GM10248 (cell line): ENCODE measurements at regions not wholly inside any gene's neighbourhood (a gene's known extent, or its start where the extent isn't known, plus 50 kb on each side); places are given as distances from the start of the nearest gene placed in this dataset.

Experiments used
- CTCF ChIA-PET: fragments of 300-600 bp; sonication (Branson Sonifier 250); formaldehyde crosslinking; extraction: SDS; loops from one replicate; lab custom pipeline; 2021; ENCODE audit warnings: antibody characterized with exemption; lab: Yijun Ruan, JAX
- POLR2A ChIA-PET: fragments of 350-650 bp; sonication (Branson Sonifier 250); formaldehyde crosslinking; extraction: SDS; loops from one replicate; lab custom pipeline; 2020; ENCODE audit warnings: antibody characterized with exemption; lab: Yijun Ruan, JAX
- DNase-seq: peaks from one replicate; pipeline ENCODE4 v3.0.0; 2012; ENCODE audit errors: extremely low spot score
- CTCF ChIP-seq: IDR thresholded peaks from 2 replicates; pipeline ENCODE4 v1.5.1; 2012; ENCODE audit warnings: mild to moderate bottlenecking, low read depth; ENCODE audit errors: extremely low read depth, missing control alignments, control extremely low read depth

- ChIA-PET POLR2A (no interaction called here), CTCF (no interaction called here)
- TF ChIP-seq CTCF, result no peak
- DNase-seq, result no peak
Measured at GRCh38 chr2:103527278-103527677, 765.4 kb downstream of the TMEM182 start.

- ChIA-PET CTCF (no interaction called here), POLR2A (no interaction called here)
- TF ChIP-seq CTCF, result no peak
- no peak for DNase-seq
Measured at GRCh38 chr2:103529798-103530502, 768.1 kb downstream of the TMEM182 start.

GRCh38 chr2:103552775-103553174 lies 790.9 kb downstream of the TMEM182 start:
- no peak for TF ChIP-seq CTCF
- no peak for DNase-seq
- CTCF ChIA-PET, result no interaction called here
- POLR2A ChIA-PET, result no interaction called here

- TF ChIP-seq CTCF, result no peak
- POLR2A ChIA-PET, result no interaction called here
- no peak for DNase-seq
- CTCF ChIA-PET, result no interaction called here
Measured at GRCh38 chr2:103594823-103595222, 833.0 kb downstream of the TMEM182 start.

GRCh38 chr2:103605071-103605780 lies 843.4 kb downstream of the TMEM182 start:
- ChIA-PET CTCF (interaction anchor here (1.7 kb wide), 1 partner anchor 9 kb away, joined by 5 read pairs; no protein-coding TSS in a partner anchor), POLR2A (no interaction called here)
- DNase-seq, result no peak
- no peak for TF ChIP-seq CTCF

- TF ChIP-seq CTCF, result no peak
- CTCF ChIA-PET, result no interaction called here
- no peak for DNase-seq
- POLR2A ChIA-PET, result no interaction called here
Measured at GRCh38 chr2:103615611-103616105, 853.8 kb downstream of the TMEM182 start.
